ENCODE measurements at regions not wholly inside any gene's neighbourhood (a gene's known extent, or its start where the extent isn't known, plus 50 kb on each side); places are given as distances from the start of the nearest gene placed in this dataset.

- Histone ChIP-seq H3K27me3 (no peaks in the 10 kb centered on the region), H3K4me1 (peaks cover 14% of the 10 kb centered on the region), H3K4me3 (no peak overlapping the region), H4K20me1 (no peaks in the 10 kb centered on the region), H3K36me3 (no peaks in the 10 kb centered on the region), H3K9me3 (no peaks in the 10 kb centered on the region), H3K9ac (no peak overlapping the region), H3K4me2 (no peak overlapping the region), H3K27ac (no peak overlapping the region)
- TF ChIP-seq Cebpa-rat (IDR thresholded peaks at IDR 0.05) = no peak
Measured at GRCh38 chr1:234990874-234991801, 137.5 kb downstream of the TOMM20 start.

GRCh38 chr1:234990328-234990675, 138.3 kb downstream of the TOMM20 start:
- H3K4me2 ChIP-seq = no peak overlapping the region
- no peaks in the 10 kb centered on the region for H3K9me3 ChIP-seq
- no peak for TF ChIP-seq Cebpa-rat (IDR thresholded peaks at IDR 0.05)
- H3K9ac ChIP-seq = no peak overlapping the region
- H3K27me3 ChIP-seq = no peaks in the 10 kb centered on the region
- H3K27ac ChIP-seq = no peak overlapping the region
- H4K20me1 ChIP-seq = no peaks in the 10 kb centered on the region
- peaks cover 14% of the 10 kb centered on the region for H3K4me1 ChIP-seq
- H3K36me3 ChIP-seq = no peaks in the 10 kb centered on the region
- H3K4me3 ChIP-seq = no peak overlapping the region

- Histone ChIP-seq H3K27me3 (no peaks in the 10 kb centered on the region), H3K9me3 (no peaks in the 10 kb centered on the region), H3K4me1 (peaks cover 17% of the 10 kb centered on the region), H4K20me1 (no peaks in the 10 kb centered on the region), H3K27ac (no peak overlapping the region), H3K4me2 (no peak overlapping the region), H3K4me3 (no peak overlapping the region), H3K9ac (no peak overlapping the region), H3K36me3 (no peaks in the 10 kb centered on the region)
- TF ChIP-seq Cebpa-rat (IDR thresholded peaks at IDR 0.05) = no peak
Measured at GRCh38 chr1:234989479-234990327, 138.9 kb downstream of the TOMM20 start.

GRCh38 chr1:234989019-234989418, 139.6 kb downstream of the TOMM20 start:
- Histone ChIP-seq H3K4me3 (no peak overlapping the region), H3K9ac (no peak overlapping the region), H3K9me3 (no peaks in the 10 kb centered on the region), H3K4me1 (peaks cover 17% of the 10 kb centered on the region), H3K36me3 (no peaks in the 10 kb centered on the region), H3K4me2 (no peak overlapping the region), H3K27ac (no peak overlapping the region), H4K20me1 (no peaks in the 10 kb centered on the region), H3K27me3 (no peaks in the 10 kb centered on the region)
- TF ChIP-seq Cebpa-rat (IDR thresholded peaks at IDR 0.05) = no peak

GRCh38 chr1:234988536-234988935, 140.1 kb downstream of the TOMM20 start:
- Histone ChIP-seq H4K20me1 (no peaks in the 10 kb centered on the region), H3K27ac (no peak overlapping the region), H3K36me3 (no peaks in the 10 kb centered on the region), H3K4me1 (peaks cover 17% of the 10 kb centered on the region), H3K4me2 (no peak overlapping the region), H3K9ac (no peak overlapping the region), H3K27me3 (no peaks in the 10 kb centered on the region), H3K4me3 (no peak overlapping the region), H3K9me3 (no peaks in the 10 kb centered on the region)
- no peak for TF ChIP-seq Cebpa-rat (IDR thresholded peaks at IDR 0.05)

GRCh38 chr1:234988155-234988517, 140.5 kb downstream of the TOMM20 start:
- no peak overlapping the region for H3K4me3 ChIP-seq
- H3K4me2 ChIP-seq = no peak overlapping the region
- H3K9me3 ChIP-seq = no peaks in the 10 kb centered on the region
- TF ChIP-seq Cebpa-rat (IDR thresholded peaks at IDR 0.05) = no peak
- no peak overlapping the region for H3K27ac ChIP-seq
- no peak overlapping the region for H3K9ac ChIP-seq
- H4K20me1 ChIP-seq = no peaks in the 10 kb centered on the region
- H3K4me1 ChIP-seq = peaks cover 21% of the 10 kb centered on the region
- H3K27me3 ChIP-seq = no peaks in the 10 kb centered on the region
- H3K36me3 ChIP-seq = no peaks in the 10 kb centered on the region

GRCh38 chr1:234987415-234988154, 141.1 kb downstream of the TOMM20 start:
- no peak overlapping the region for H3K4me3 ChIP-seq
- no peak for TF ChIP-seq Cebpa-rat (IDR thresholded peaks at IDR 0.05)
- H3K36me3 ChIP-seq = no peaks in the 10 kb centered on the region
- H3K4me2 ChIP-seq = no peak overlapping the region
- no peaks in the 10 kb centered on the region for H4K20me1 ChIP-seq
- no peak overlapping the region; the same call in 1 of the 2 replicates for H3K27ac ChIP-seq
- H3K4me1 ChIP-seq = peaks cover 24% of the 10 kb centered on the region
- no peak overlapping the region for H3K9ac ChIP-seq
- no peaks in the 10 kb centered on the region for H3K9me3 ChIP-seq
- no peaks in the 10 kb centered on the region for H3K27me3 ChIP-seq

GRCh38 chr1:234986750-234987414, 141.8 kb downstream of the TOMM20 start:
- Histone ChIP-seq H3K4me1 (peaks cover 31% of the 10 kb centered on the region), H3K4me2 (no peak overlapping the region), H3K9ac (no peak overlapping the region), H3K36me3 (no peaks in the 10 kb centered on the region), H3K4me3 (no peak overlapping the region), H3K27ac (no peak overlapping the region), H3K9me3 (no peaks in the 10 kb centered on the region), H4K20me1 (no peaks in the 10 kb centered on the region), H3K27me3 (no peaks in the 10 kb centered on the region)
- no peak for TF ChIP-seq Cebpa-rat (IDR thresholded peaks at IDR 0.05)
